Choroid plexus epithelial cell (primary cell): ENCODE measurements at regions not wholly inside any gene's neighbourhood (a gene's known extent, or its start where the extent isn't known, plus 50 kb on each side); places are given as distances from the start of the nearest gene placed in this dataset.

Source experiments
- DNase-seq: peaks from one replicate; pipeline ENCODE4 v3.0.0-alpha.2; 2010; ENCODE audit warnings: low read depth
- H3K4me3 ChIP-seq: 2 replicates; pipeline ENCODE4 v1.5.1; 2011; ENCODE audit warnings: low read depth, mild to moderate bottlenecking, control low read depth, low read length, moderate library complexity
- TF ChIP-seq, protein P1 (sequence below): conservative IDR thresholded peaks from 2 replicates; pipeline ENCODE4 v1.5.1; 2011; ENCODE audit warnings: low read depth, mild to moderate bottlenecking, control low read depth, inconsistent platforms, low read length, moderate library complexity

GRCh38 chr4:3715855-3716630, 50.1 kb upstream of the ADRA2C start:
- H3K4me3 ChIP-seq, result no peak overlapping the region
- DNase-seq, result no peak
- TF ChIP-seq, protein P1, sequence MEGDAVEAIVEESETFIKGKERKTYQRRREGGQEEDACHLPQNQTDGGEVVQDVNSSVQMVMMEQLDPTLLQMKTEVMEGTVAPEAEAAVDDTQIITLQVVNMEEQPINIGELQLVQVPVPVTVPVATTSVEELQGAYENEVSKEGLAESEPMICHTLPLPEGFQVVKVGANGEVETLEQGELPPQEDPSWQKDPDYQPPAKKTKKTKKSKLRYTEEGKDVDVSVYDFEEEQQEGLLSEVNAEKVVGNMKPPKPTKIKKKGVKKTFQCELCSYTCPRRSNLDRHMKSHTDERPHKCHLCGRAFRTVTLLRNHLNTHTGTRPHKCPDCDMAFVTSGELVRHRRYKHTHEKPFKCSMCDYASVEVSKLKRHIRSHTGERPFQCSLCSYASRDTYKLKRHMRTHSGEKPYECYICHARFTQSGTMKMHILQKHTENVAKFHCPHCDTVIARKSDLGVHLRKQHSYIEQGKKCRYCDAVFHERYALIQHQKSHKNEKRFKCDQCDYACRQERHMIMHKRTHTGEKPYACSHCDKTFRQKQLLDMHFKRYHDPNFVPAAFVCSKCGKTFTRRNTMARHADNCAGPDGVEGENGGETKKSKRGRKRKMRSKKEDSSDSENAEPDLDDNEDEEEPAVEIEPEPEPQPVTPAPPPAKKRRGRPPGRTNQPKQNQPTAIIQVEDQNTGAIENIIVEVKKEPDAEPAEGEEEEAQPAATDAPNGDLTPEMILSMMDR, result no peak

GRCh38 chr4:3715061-3715854, 50.9 kb upstream of the ADRA2C start:
- H3K4me3 ChIP-seq, result no peak overlapping the region
- TF ChIP-seq, protein P1, result no peak

GRCh38 chr4:3714642-3715001, 51.6 kb upstream of the ADRA2C start:
- H3K4me3 ChIP-seq, result no peak overlapping the region
- no peak for DNase-seq
- TF ChIP-seq, protein P1, result no peak

More at GRCh38 chr4:3715061-3715854, 50.9 kb upstream of the ADRA2C start:
- no peak for DNase-seq

GRCh38 chr4:3713817-3714641, 52.2 kb upstream of the ADRA2C start:
- TF ChIP-seq, protein P1, result no peak
- no peak for DNase-seq
- no peak overlapping the region for H3K4me3 ChIP-seq

GRCh38 chr4:3713346-3713745, 52.8 kb upstream of the ADRA2C start:
- no peak overlapping the region for H3K4me3 ChIP-seq
- TF ChIP-seq, protein P1, result no peak
- DNase-seq, result no peak

DNA sequence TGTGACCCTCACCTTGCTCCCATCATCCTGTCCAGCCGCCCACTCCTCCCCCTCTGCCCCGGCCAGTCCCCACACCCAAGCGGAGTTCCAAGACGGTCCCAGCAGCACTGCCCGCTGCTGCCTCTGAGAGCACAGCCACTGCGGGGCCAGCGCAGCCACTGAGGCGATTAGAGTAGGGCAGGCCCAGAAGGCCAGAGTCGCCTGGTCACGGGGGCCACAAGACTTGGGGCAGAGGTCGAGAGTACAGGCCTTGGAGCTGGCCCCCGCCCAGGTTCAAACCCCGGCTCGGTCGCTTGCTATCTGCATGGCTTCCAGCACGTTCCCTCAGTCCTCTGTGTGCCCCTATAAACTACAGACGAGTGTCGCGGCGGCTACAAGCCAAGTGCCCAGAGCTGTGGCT, 53.2 kb upstream of the ADRA2C start:
- TF ChIP-seq, protein P1, result no peak
- no peak for DNase-seq
- H3K4me3 ChIP-seq, result no peak overlapping the region
